Muscle layer of colon (tissue), 2 donors: ENCODE measurements at regions not wholly inside any gene's neighbourhood (a gene's known extent, or its start where the extent isn't known, plus 50 kb on each side); places are given as distances from the start of the nearest gene placed in this dataset.

Source experiments
- H3K27ac ChIP-seq: one replicate; pipeline ENCODE4 v1.7.0; 2013; ENCODE audit warnings: low read depth, mild to moderate bottlenecking, low read length, moderate library complexity
- H3K27me3 ChIP-seq, 2 donors: one replicate each; pipeline ENCODE4 v1.7.0; 2013; ENCODE audit warnings: low read length in 2 of 2, mild to moderate bottlenecking in 2 of 2; ENCODE audit not compliant: insufficient read depth in 2 of 2, control insufficient read depth in 1 of 2
- H3K36me3 ChIP-seq: one replicate; pipeline ENCODE4 v1.7.0; 2013; ENCODE audit warnings: mild to moderate bottlenecking, low read length; ENCODE audit not compliant: insufficient read depth
- H3K4me1 ChIP-seq: one replicate; pipeline ENCODE4 v1.7.0; 2013; ENCODE audit warnings: mild to moderate bottlenecking, low read length; ENCODE audit not compliant: insufficient read depth
- H3K4me3 ChIP-seq, 2 donors: one replicate each; pipeline ENCODE4 v1.7.0; 2013; ENCODE audit warnings: low read length in 2 of 2, low read depth in 1 of 2, mild to moderate bottlenecking in 1 of 2, moderate library complexity in 1 of 2
- H3K9ac ChIP-seq: one replicate; pipeline ENCODE4 v1.7.0; 2013; ENCODE audit warnings: low read length
- H3K9me3 ChIP-seq: one replicate; pipeline ENCODE4 v1.7.0; 2013; ENCODE audit warnings: mild to moderate bottlenecking, low read length
- donor health status: abdominal sarcoma.
- donor health status: Adenocarcinoma of cecum.

GRCh38 chr4:179569549-179569948 lies 2127.3 kb upstream of the AGA start:
- Histone ChIP-seq H3K9ac (no peak overlapping the region), H3K27me3 (no peaks in the 10 kb centered on the region), H3K36me3 (no peaks in the 10 kb centered on the region), H3K4me1 (no peaks in the 10 kb centered on the region), H3K4me3 (no peak overlapping the region), H3K9me3 (no peaks in the 10 kb centered on the region), H3K27ac (no peak overlapping the region)

GRCh38 chr4:179582164-179582905 lies 2140.1 kb upstream of the AGA start:
- Histone ChIP-seq H3K4me1 (no peaks in the 10 kb centered on the region), H3K27ac (no peak overlapping the region), H3K4me3 (no peak overlapping the region), H3K9me3 (no peaks in the 10 kb centered on the region), H3K27me3 (no peaks in the 10 kb centered on the region), H3K36me3 (no peaks in the 10 kb centered on the region), H3K9ac (no peak overlapping the region)

- no peaks in the 10 kb centered on the region for H3K36me3 ChIP-seq
- no peaks in the 10 kb centered on the region for H3K4me1 ChIP-seq
- H3K4me3 ChIP-seq: no peak overlapping the region
- no peaks in the 10 kb centered on the region for H3K9me3 ChIP-seq
- no peak overlapping the region for H3K9ac ChIP-seq
- H3K27ac ChIP-seq: no peak overlapping the region
- H3K27me3 ChIP-seq: no peaks in the 10 kb centered on the region
Measured at GRCh38 chr4:179583221-179583620, 2141.0 kb upstream of the AGA start.

- H3K9me3 ChIP-seq: no peaks in the 10 kb centered on the region
- H3K4me3 ChIP-seq: no peak overlapping the region
- H3K9ac ChIP-seq: no peak overlapping the region
- no peaks in the 10 kb centered on the region for H3K4me1 ChIP-seq
- no peaks in the 10 kb centered on the region for H3K36me3 ChIP-seq
- no peak overlapping the region for H3K27ac ChIP-seq
- no peaks in the 10 kb centered on the region for H3K27me3 ChIP-seq
Measured at GRCh38 chr4:179584101-179584500, 2141.9 kb upstream of the AGA start.

- no peaks in the 10 kb centered on the region for H3K4me1 ChIP-seq
- H3K9me3 ChIP-seq: no peaks in the 10 kb centered on the region
- no peak overlapping the region for H3K27ac ChIP-seq
- no peaks in the 10 kb centered on the region for H3K36me3 ChIP-seq
- no peak overlapping the region for H3K9ac ChIP-seq
- no peaks in the 10 kb centered on the region for H3K27me3 ChIP-seq
- no peak overlapping the region for H3K4me3 ChIP-seq
Measured at GRCh38 chr4:179585761-179586160, 2143.5 kb upstream of the AGA start.

GRCh38 chr4:179586460-179586859 lies 2144.2 kb upstream of the AGA start:
- Histone ChIP-seq H3K9me3 (no peaks in the 10 kb centered on the region), H3K27me3 (no peaks in the 10 kb centered on the region), H3K36me3 (no peaks in the 10 kb centered on the region), H3K4me1 (no peaks in the 10 kb centered on the region), H3K9ac (no peak overlapping the region), H3K27ac (no peak overlapping the region), H3K4me3 (no peak overlapping the region)

- Histone ChIP-seq H3K4me3 (no peak overlapping the region), H3K9me3 (no peaks in the 10 kb centered on the region), H3K9ac (no peak overlapping the region), H3K36me3 (no peaks in the 10 kb centered on the region), H3K27me3 (no peaks in the 10 kb centered on the region), H3K4me1 (no peaks in the 10 kb centered on the region), H3K27ac (no peak overlapping the region)
Measured at GRCh38 chr4:179595671-179596410, 2153.6 kb upstream of the AGA start.

- Histone ChIP-seq H3K27me3 (no peaks in the 10 kb centered on the region), H3K9ac (no peak overlapping the region), H3K27ac (no peak overlapping the region), H3K4me3 (no peak overlapping the region), H3K36me3 (no peaks in the 10 kb centered on the region), H3K4me1 (no peaks in the 10 kb centered on the region), H3K9me3 (no peaks in the 10 kb centered on the region)
Measured at GRCh38 chr4:179596621-179597020, 2154.4 kb upstream of the AGA start.

- no peaks in the 10 kb centered on the region for H3K9me3 ChIP-seq
- no peak overlapping the region for H3K4me3 ChIP-seq
- H3K9ac ChIP-seq: no peak overlapping the region
Measured at GRCh38 chr4:179597301-179597700, 2155.1 kb upstream of the AGA start.

GRCh38 chr4:179601671-179602070 lies 2159.4 kb upstream of the AGA start:
- no peak overlapping the region for H3K9ac ChIP-seq
- no peaks in the 10 kb centered on the region for H3K9me3 ChIP-seq
- H3K4me3 ChIP-seq: no peak overlapping the region
- H3K36me3 ChIP-seq: no peaks in the 10 kb centered on the region
- no peak overlapping the region for H3K27ac ChIP-seq
- H3K4me1 ChIP-seq: no peaks in the 10 kb centered on the region
- H3K27me3 ChIP-seq: no peaks in the 10 kb centered on the region

More at GRCh38 chr4:179597301-179597700, 2155.1 kb upstream of the AGA start:
- no peaks in the 10 kb centered on the region for H3K27me3 ChIP-seq
- no peaks in the 10 kb centered on the region for H3K4me1 ChIP-seq
- H3K36me3 ChIP-seq: no peaks in the 10 kb centered on the region
- H3K27ac ChIP-seq: no peak overlapping the region

GRCh38 chr4:179605196-179605595 lies 2163.0 kb upstream of the AGA start:
- Histone ChIP-seq H3K4me3 (no peak overlapping the region), H3K27ac (no peak overlapping the region), H3K27me3 (no peaks in the 10 kb centered on the region), H3K4me1 (no peaks in the 10 kb centered on the region), H3K9me3 (no peaks in the 10 kb centered on the region), H3K36me3 (no peaks in the 10 kb centered on the region), H3K9ac (no peak overlapping the region)

- no peaks in the 10 kb centered on the region for H3K4me1 ChIP-seq
- H3K27me3 ChIP-seq: no peaks in the 10 kb centered on the region
- no peaks in the 10 kb centered on the region for H3K36me3 ChIP-seq
- no peak overlapping the region for H3K27ac ChIP-seq
- H3K4me3 ChIP-seq: no peak overlapping the region
- H3K9me3 ChIP-seq: no peaks in the 10 kb centered on the region
- no peak overlapping the region for H3K9ac ChIP-seq
Measured at GRCh38 chr4:179607003-179607402, 2164.8 kb upstream of the AGA start.
